Kidney epithelial cell (primary cell): ENCODE measurements at regions not wholly inside any gene's neighbourhood (a gene's known extent, or its start where the extent isn't known, plus 50 kb on each side); places are given as distances from the start of the nearest gene placed in this dataset.

Source experiments
- DNase-seq: peaks from one replicate; pipeline ENCODE4 v3.0.0-alpha.2; 2010; ENCODE audit warnings: low read depth
- H3K27me3 ChIP-seq: 2 replicates; pipeline ENCODE4 v1.6.0; 2011; ENCODE audit warnings: low read length; ENCODE audit not compliant: control insufficient read depth, insufficient read depth
- H3K36me3 ChIP-seq: 2 replicates; pipeline ENCODE4 v1.5.1; 2011; ENCODE audit warnings: low read length; ENCODE audit not compliant: control insufficient read depth, insufficient read depth
- H3K4me3 ChIP-seq: 2 replicates; pipeline ENCODE4 v1.5.1; 2011; ENCODE audit warnings: low read depth, mild to moderate bottlenecking, control low read depth, low read length
- CTCF ChIP-seq: IDR thresholded peaks from 2 replicates; pipeline ENCODE4 v1.5.1; 2011; ENCODE audit warnings: mild to moderate bottlenecking, moderate library complexity, low read length, control low read depth, inconsistent platforms; ENCODE audit not compliant: insufficient read depth, poor library complexity, severe bottlenecking

GRCh38 chr6:2404211-2404929, 159.0 kb upstream of the GMDS start:
- Histone ChIP-seq H3K36me3 (no peaks in the 10 kb centered on the region), H3K27me3 (no peaks in the 10 kb centered on the region), H3K4me3 (no peak overlapping the region)
- TF ChIP-seq CTCF: no peak
- DNase-seq: no peak

- no peak for DNase-seq
- H3K36me3 ChIP-seq: no peaks in the 10 kb centered on the region
- H3K27me3 ChIP-seq: no peaks in the 10 kb centered on the region
- no peak overlapping the region for H3K4me3 ChIP-seq
- TF ChIP-seq CTCF: no peak
Measured at GRCh38 chr6:2403546-2403945, 158.1 kb upstream of the GMDS start.

- Histone ChIP-seq H3K27me3 (no peaks in the 10 kb centered on the region), H3K4me3 (no peak overlapping the region), H3K36me3 (no peaks in the 10 kb centered on the region)
- DNase-seq: peak; percentile 57
- TF ChIP-seq CTCF: no peak
Measured at GRCh38 chr6:2396846-2397630, 151.6 kb upstream of the GMDS start.

- TF ChIP-seq CTCF: no peak
- no peaks in the 10 kb centered on the region for H3K27me3 ChIP-seq
- no peak for DNase-seq
- no peaks in the 10 kb centered on the region for H3K36me3 ChIP-seq
- no peak overlapping the region for H3K4me3 ChIP-seq
Measured at GRCh38 chr6:2396042-2396657, 150.7 kb upstream of the GMDS start.

GRCh38 chr6:2388554-2389324, 143.3 kb upstream of the GMDS start:
- Histone ChIP-seq H3K4me3 (no peak overlapping the region), H3K27me3 (no peaks in the 10 kb centered on the region), H3K36me3 (no peaks in the 10 kb centered on the region)
- DNase-seq: no peak
- no peak for TF ChIP-seq CTCF
